NT2/D1 (cell line): ENCODE measurements at regions not wholly inside any gene's neighbourhood (a gene's known extent, or its start where the extent isn't known, plus 50 kb on each side); places are given as distances from the start of the nearest gene placed in this dataset.

Source experiments
- DNase-seq: peaks from one replicate; pipeline ENCODE4 v3.0.0-alpha.2; 2011; ENCODE audit warnings: low read depth, low spot score
- H3K27me3 ChIP-seq: 2 replicates; pipeline ENCODE4 v1.6.0; 2011; ENCODE audit warnings: mild to moderate bottlenecking; ENCODE audit not compliant: insufficient read length, insufficient read depth
- H3K36me3 ChIP-seq: 2 replicates; pipeline ENCODE4 v1.6.1; 2011; ENCODE audit warnings: mild to moderate bottlenecking, low read length, mixed read lengths; ENCODE audit not compliant: insufficient read depth, insufficient read length
- H3K4me1 ChIP-seq: 2 replicates; pipeline ENCODE4 v1.5.1; 2011; ENCODE audit not compliant: insufficient read depth, insufficient read length
- H3K4me3 ChIP-seq: 2 replicates; pipeline ENCODE4 v1.5.1; 2011; ENCODE audit warnings: low read depth; ENCODE audit not compliant: insufficient read length
- H3K9ac ChIP-seq: 2 replicates; pipeline ENCODE4 v1.6.0; 2011; ENCODE audit warnings: low read depth; ENCODE audit not compliant: insufficient read length
- H3K9me3 ChIP-seq: 2 replicates; pipeline ENCODE4 v1.5.1; 2011; ENCODE audit warnings: mild to moderate bottlenecking, low read length; ENCODE audit not compliant: insufficient read depth
- SUZ12 ChIP-seq: IDR thresholded peaks from 2 replicates; pipeline ENCODE4 v1.6.1; 2011; ENCODE audit not compliant: insufficient read length, insufficient read depth; ENCODE audit errors: extremely low read depth
- YY1 ChIP-seq: IDR thresholded peaks from 2 replicates; pipeline ENCODE4 v1.6.1; 2011; ENCODE audit not compliant: insufficient read length, insufficient read depth
- ZNF274 ChIP-seq: IDR thresholded peaks from 2 replicates; pipeline ENCODE4 v1.6.1; 2011; ENCODE audit warnings: mild to moderate bottlenecking, low read depth, low read length

DNA sequence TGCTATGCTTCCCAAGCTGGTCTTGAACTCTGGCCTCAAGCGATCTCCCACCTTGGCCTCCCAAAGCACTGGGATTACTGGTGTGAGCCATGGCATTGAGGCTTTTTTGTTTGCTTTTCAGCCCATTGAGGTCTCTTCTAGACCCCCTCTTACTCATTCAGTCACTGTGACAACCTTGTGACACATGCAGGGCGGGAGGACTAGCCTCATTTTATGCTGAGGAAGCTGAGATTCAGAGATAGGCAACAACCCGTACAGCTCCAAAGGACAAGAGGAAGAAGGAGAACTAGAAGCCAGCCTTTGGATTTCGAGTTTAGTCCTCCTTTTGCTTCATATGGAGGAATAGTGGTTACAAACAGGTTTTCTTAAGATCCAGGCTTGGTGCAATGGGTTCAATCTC lies 83.9 kb upstream of the WDR26 start:
- H3K9ac ChIP-seq, result no peak overlapping the region
- H3K4me3 ChIP-seq, result no peak overlapping the region
- H3K9me3 ChIP-seq, result no peaks in the 10 kb centered on the region
- TF ChIP-seq ZNF274 (no peak), YY1 (no peak), SUZ12 (no peak)
- H3K4me1 ChIP-seq, result no peaks in the 10 kb centered on the region
- H3K27me3 ChIP-seq, result no peaks in the 10 kb centered on the region
- H3K36me3 ChIP-seq, result no peaks in the 10 kb centered on the region
- no peak for DNase-seq

GRCh38 chr1:224519874-224520273 lies 85.3 kb upstream of the WDR26 start:
- no peak overlapping the region for H3K9ac ChIP-seq
- TF ChIP-seq ZNF274 (no peak), SUZ12 (no peak), YY1 (no peak)
- H3K9me3 ChIP-seq, result no peaks in the 10 kb centered on the region
- no peaks in the 10 kb centered on the region for H3K27me3 ChIP-seq
- no peak for DNase-seq
- no peak overlapping the region for H3K4me3 ChIP-seq
- H3K4me1 ChIP-seq, result no peaks in the 10 kb centered on the region
- H3K36me3 ChIP-seq, result no peaks in the 10 kb centered on the region

GRCh38 chr1:224520808-224521207 lies 86.2 kb upstream of the WDR26 start:
- no peaks in the 10 kb centered on the region for H3K27me3 ChIP-seq
- TF ChIP-seq ZNF274 (no peak), SUZ12 (no peak), YY1 (no peak)
- H3K9me3 ChIP-seq, result no peaks in the 10 kb centered on the region
- H3K4me1 ChIP-seq, result no peaks in the 10 kb centered on the region
- DNase-seq, result no peak
- no peak overlapping the region for H3K9ac ChIP-seq
- no peaks in the 10 kb centered on the region for H3K36me3 ChIP-seq
- H3K4me3 ChIP-seq, result no peak overlapping the region

DNA sequence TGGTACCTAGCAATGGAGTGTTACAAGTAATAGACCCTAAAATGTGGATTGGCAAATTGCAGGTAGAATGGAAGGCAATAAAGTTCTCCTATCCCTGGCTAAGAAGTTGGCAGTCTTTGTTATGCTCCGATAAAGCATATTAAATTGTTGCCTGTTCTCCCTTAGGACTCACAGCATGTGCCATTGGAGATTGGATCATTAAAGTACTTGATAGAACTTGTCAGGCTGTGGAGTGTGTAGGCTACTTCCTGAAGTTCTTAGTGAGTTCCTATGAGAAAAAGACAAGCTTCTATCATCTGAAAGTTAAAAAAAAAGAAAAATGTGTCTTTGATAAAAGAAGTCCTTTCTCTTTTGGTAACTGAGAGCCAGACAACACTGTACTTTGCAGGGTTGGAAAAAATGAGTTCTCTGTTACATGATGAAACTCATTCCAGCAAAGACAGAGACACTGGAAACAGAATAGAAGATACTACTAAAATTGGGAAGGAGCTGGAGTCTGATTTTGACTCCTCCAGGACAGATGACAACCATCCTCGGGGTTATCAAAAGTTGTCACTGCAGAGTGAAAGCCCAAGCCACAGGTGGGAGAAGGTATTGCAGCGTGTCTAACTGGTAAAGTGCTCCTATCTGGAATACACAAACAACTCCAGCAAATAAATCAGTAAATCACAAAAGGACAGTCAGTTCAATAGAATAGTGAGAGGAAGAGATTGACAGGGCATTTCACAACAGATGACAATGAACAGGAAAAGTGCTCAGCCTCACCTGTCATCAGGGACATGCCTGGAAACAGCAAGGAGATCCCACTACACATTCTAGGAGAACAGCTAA lies 87.5 kb upstream of the WDR26 start:
- Histone ChIP-seq H3K4me1 (peaks cover 2% of the 10 kb centered on the region), H3K9ac (no peak overlapping the region), H3K4me3 (no peak overlapping the region), H3K9me3 (no peaks in the 10 kb centered on the region), H3K27me3 (no peaks in the 10 kb centered on the region), H3K36me3 (no peaks in the 10 kb centered on the region)
- DNase-seq, result no peak
- TF ChIP-seq SUZ12, result no peak
- no peak for TF ChIP-seq YY1
- no peak for TF ChIP-seq ZNF274

- Histone ChIP-seq H3K36me3 (no peaks in the 10 kb centered on the region), H3K27me3 (no peaks in the 10 kb centered on the region), H3K4me3 (no peak overlapping the region)
These were observed 89.1 kb upstream of the WDR26 start for GRCh38 chr1:224523676-224524075.

GRCh38 chr1:224524679-224525078 lies 90.1 kb upstream of the WDR26 start:
- Histone ChIP-seq H3K36me3 (no peaks in the 10 kb centered on the region), H3K9ac (no peak overlapping the region), H3K27me3 (no peaks in the 10 kb centered on the region), H3K4me3 (no peak overlapping the region), H3K4me1 (peaks cover 2% of the 10 kb centered on the region), H3K9me3 (no peaks in the 10 kb centered on the region)
- no peak for TF ChIP-seq ZNF274
- no peak for TF ChIP-seq YY1
- no peak for TF ChIP-seq SUZ12
- no peak for DNase-seq

More at GRCh38 chr1:224523676-224524075, 89.1 kb upstream of the WDR26 start:
- no peak for TF ChIP-seq SUZ12
- no peak for TF ChIP-seq ZNF274
- no peak for TF ChIP-seq YY1
- no peaks in the 10 kb centered on the region for H3K9me3 ChIP-seq
- no peak overlapping the region for H3K9ac ChIP-seq
- H3K4me1 ChIP-seq, result peaks cover 2% of the 10 kb centered on the region
- DNase-seq, result no peak

DNA sequence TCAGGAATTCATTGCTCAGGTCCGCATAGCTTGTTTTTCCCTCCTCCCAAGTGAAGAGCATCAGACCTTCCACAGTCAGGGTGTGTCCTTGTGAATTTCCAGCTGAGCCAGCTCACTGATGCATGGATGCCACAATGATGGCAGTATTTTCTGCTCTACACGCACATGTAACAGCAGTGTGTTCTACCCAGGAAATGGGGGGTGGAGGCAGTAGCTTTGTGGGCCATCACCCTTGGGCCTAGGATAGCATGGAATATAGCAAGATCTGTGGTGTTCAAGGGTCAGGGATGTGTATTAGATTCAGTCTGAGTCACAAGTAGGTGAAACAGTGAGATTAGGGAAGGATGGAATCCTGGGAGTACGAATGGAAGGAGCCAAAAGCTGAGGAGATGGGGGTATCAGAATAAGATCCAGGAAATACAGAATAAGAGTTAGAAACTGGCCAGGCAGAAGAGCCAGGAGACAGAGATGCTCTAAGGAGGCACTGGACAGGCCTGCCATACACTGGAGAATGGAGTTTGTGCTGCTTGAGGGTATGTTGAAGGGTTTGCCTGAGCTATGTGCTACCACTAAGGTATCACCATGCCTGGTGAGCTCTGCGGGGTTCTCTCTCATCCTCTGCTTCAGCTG lies 90.6 kb upstream of the CNIH3 start:
- H3K27me3 ChIP-seq, result no peaks in the 10 kb centered on the region

GRCh38 chr1:224526771-224527170 lies 89.3 kb upstream of the CNIH3 start:
- no peaks in the 10 kb centered on the region for H3K9me3 ChIP-seq
- TF ChIP-seq SUZ12 (no peak), YY1 (no peak), ZNF274 (no peak)
- no peaks in the 10 kb centered on the region for H3K27me3 ChIP-seq
- H3K36me3 ChIP-seq, result no peaks in the 10 kb centered on the region
- H3K4me3 ChIP-seq, result no peak overlapping the region
- H3K4me1 ChIP-seq, result peaks cover 2% of the 10 kb centered on the region
- DNase-seq, result no peak
- H3K9ac ChIP-seq, result no peak overlapping the region

More for the DNA sequence above, 90.6 kb upstream of the CNIH3 start:
- Histone ChIP-seq H3K9me3 (no peaks in the 10 kb centered on the region), H3K9ac (no peak overlapping the region), H3K4me1 (peaks cover 2% of the 10 kb centered on the region), H3K4me3 (no peak overlapping the region), H3K36me3 (no peaks in the 10 kb centered on the region)
- DNase-seq, result no peak
- no peak for TF ChIP-seq YY1
- no peak for TF ChIP-seq ZNF274
